ENCODE measurements at regions not wholly inside any gene's neighbourhood (a gene's known extent, or its start where the extent isn't known, plus 50 kb on each side); places are given as distances from the start of the nearest gene placed in this dataset.

- TF ChIP-seq CTCF (IDR thresholded peaks at IDR 0.05; ENCODE audit: insufficient read depth, low read length, severe bottlenecking): no peak
- no peak for FAIRE-seq
- Histone ChIP-seq H3K27me3 (ENCODE audit: control insufficient read depth, insufficient read depth, low read length) (no peaks in the 10 kb centered on the region), H3K4me3 (ENCODE audit: low read depth, low read length) (no peak overlapping the region), H3K36me3 (ENCODE audit: control insufficient read depth, insufficient read depth, low read length) (no peaks in the 10 kb centered on the region)
- no peak for DNase-seq (ENCODE audit: low read depth)
These were observed 349.8 kb downstream of the ENC1 start for GRCh38 chr5:74290634-74291241.

- Histone ChIP-seq H3K27me3 (ENCODE audit: control insufficient read depth, insufficient read depth, low read length) (no peaks in the 10 kb centered on the region), H3K36me3 (ENCODE audit: control insufficient read depth, insufficient read depth, low read length) (no peaks in the 10 kb centered on the region), H3K4me3 (ENCODE audit: low read depth, low read length) (no peak overlapping the region)
- peak; percentile 44 for DNase-seq (ENCODE audit: low read depth)
- FAIRE-seq: no peak
- TF ChIP-seq CTCF (IDR thresholded peaks at IDR 0.05; ENCODE audit: insufficient read depth, low read length, severe bottlenecking): no peak
These were observed 350.8 kb downstream of the ENC1 start for GRCh38 chr5:74289691-74290090.

- H3K36me3 ChIP-seq (ENCODE audit: control insufficient read depth, insufficient read depth, low read length): no peaks in the 10 kb centered on the region
- DNase-seq (ENCODE audit: low read depth) (peak; percentile 53), FAIRE-seq (peak; percentile 7)
These were observed 351.3 kb downstream of the ENC1 start for GRCh38 chr5:74289238-74289637.

GRCh38 chr5:74288448-74289108, 351.9 kb downstream of the ENC1 start:
- no peaks in the 10 kb centered on the region for H3K36me3 ChIP-seq (ENCODE audit: control insufficient read depth, insufficient read depth, low read length)
- DNase-seq (ENCODE audit: low read depth) (no peak), FAIRE-seq (no peak)
- no peak overlapping the region for H3K4me3 ChIP-seq (ENCODE audit: low read depth, low read length)
- no peak for TF ChIP-seq CTCF (IDR thresholded peaks at IDR 0.05; ENCODE audit: insufficient read depth, low read length, severe bottlenecking)
- no peaks in the 10 kb centered on the region for H3K27me3 ChIP-seq (ENCODE audit: control insufficient read depth, insufficient read depth, low read length)

More at GRCh38 chr5:74289238-74289637, 351.3 kb downstream of the ENC1 start:
- Histone ChIP-seq H3K4me3 (ENCODE audit: low read depth, low read length) (no peak overlapping the region), H3K27me3 (ENCODE audit: control insufficient read depth, insufficient read depth, low read length) (no peaks in the 10 kb centered on the region)
- no peak for TF ChIP-seq CTCF (IDR thresholded peaks at IDR 0.05; ENCODE audit: insufficient read depth, low read length, severe bottlenecking)

GRCh38 chr5:74288038-74288437, 352.5 kb downstream of the ENC1 start:
- H3K4me3 ChIP-seq (ENCODE audit: low read depth, low read length): no peak overlapping the region
- no peak for TF ChIP-seq CTCF (IDR thresholded peaks at IDR 0.05; ENCODE audit: insufficient read depth, low read length, severe bottlenecking)
- no peaks in the 10 kb centered on the region for H3K27me3 ChIP-seq (ENCODE audit: control insufficient read depth, insufficient read depth, low read length)
- H3K36me3 ChIP-seq (ENCODE audit: control insufficient read depth, insufficient read depth, low read length): no peaks in the 10 kb centered on the region
- DNase-seq (ENCODE audit: low read depth): no peak
- FAIRE-seq: no peak

Measured in bronchial epithelial cell (primary cell).